ENCODE measurements at regions not wholly inside any gene's neighbourhood (a gene's known extent, or its start where the extent isn't known, plus 50 kb on each side); places are given as distances from the start of the nearest gene placed in this dataset.

GRCh38 chr9:16092142-16093091 lies 539.6 kb downstream of the CCDC171 start:
- peak; percentile 29 for DNase-seq

GRCh38 chr9:16098306-16098705 lies 545.5 kb downstream of the CCDC171 start:
- Mint-ChIP-seq H3K4me1 (peaks cover 51% of the 10 kb centered on the region), H3K27ac (no peak overlapping the region), H3K4me3 (no peak overlapping the region), H3K36me3 (ENCODE audit: low read depth) (no peaks in the 10 kb centered on the region), H3K27me3 (ENCODE audit: low read depth, poor library complexity) (peaks cover 6% of the 10 kb centered on the region), H3K9me3 (peaks cover 5% of the 10 kb centered on the region)
- no peak for TF ChIP-seq CTCF (IDR thresholded peaks at IDR 0.05)
- no peak for DNase-seq

More at GRCh38 chr9:16092142-16093091, 539.6 kb downstream of the CCDC171 start:
- Mint-ChIP-seq H3K9me3 (peaks cover 32% of the 10 kb centered on the region), H3K36me3 (ENCODE audit: low read depth) (no peaks in the 10 kb centered on the region), H3K4me3 (no peak overlapping the region), H3K27ac (no peak overlapping the region), H3K27me3 (ENCODE audit: low read depth, poor library complexity) (peaks cover 13% of the 10 kb centered on the region), H3K4me1 (peaks cover 15% of the 10 kb centered on the region)
- TF ChIP-seq CTCF (IDR thresholded peaks at IDR 0.05), result no peak

- DNase-seq, result no peak
- H3K4me3 Mint-ChIP-seq, result no peak overlapping the region
- H3K9me3 Mint-ChIP-seq, result peaks cover 5% of the 10 kb centered on the region
- TF ChIP-seq CTCF (IDR thresholded peaks at IDR 0.05), result no peak
- H3K27ac Mint-ChIP-seq, result peak overlapping the region; percentile 92
- no peaks in the 10 kb centered on the region for H3K36me3 Mint-ChIP-seq (ENCODE audit: low read depth)
- H3K27me3 Mint-ChIP-seq (ENCODE audit: low read depth, poor library complexity), result peaks cover 6% of the 10 kb centered on the region
- H3K4me1 Mint-ChIP-seq, result peaks cover 64% of the 10 kb centered on the region
These were observed 547.1 kb downstream of the CCDC171 start for GRCh38 chr9:16099732-16100536.

GRCh38 chr9:16100537-16101091 lies 547.8 kb downstream of the CCDC171 start:
- no peak for TF ChIP-seq CTCF (IDR thresholded peaks at IDR 0.05)
- Mint-ChIP-seq H3K27ac (peak overlapping the region; percentile 92), H3K27me3 (ENCODE audit: low read depth, poor library complexity) (peaks cover 2% of the 10 kb centered on the region), H3K9me3 (no peaks in the 10 kb centered on the region), H3K4me1 (peaks cover 71% of the 10 kb centered on the region), H3K4me3 (peak overlapping the region; percentile 3), H3K36me3 (ENCODE audit: low read depth) (no peaks in the 10 kb centered on the region)
- DNase-seq, result peak; percentile 53

GRCh38 chr9:16102154-16102553 lies 549.3 kb downstream of the CCDC171 start:
- H3K27me3 Mint-ChIP-seq (ENCODE audit: low read depth, poor library complexity), result no peaks in the 10 kb centered on the region
- TF ChIP-seq CTCF (IDR thresholded peaks at IDR 0.05), result no peak
- H3K36me3 Mint-ChIP-seq (ENCODE audit: low read depth), result no peaks in the 10 kb centered on the region
- DNase-seq, result no peak
- H3K4me3 Mint-ChIP-seq, result peak overlapping the region; percentile 2
- H3K27ac Mint-ChIP-seq, result peak overlapping the region; percentile 79
- H3K4me1 Mint-ChIP-seq, result peaks cover 86% of the 10 kb centered on the region
- H3K9me3 Mint-ChIP-seq, result no peaks in the 10 kb centered on the region

All from nephron progenitor cell (in vitro differentiated cells).